ENCODE measurements at regions not wholly inside any gene's neighbourhood (a gene's known extent, or its start where the extent isn't known, plus 50 kb on each side); places are given as distances from the start of the nearest gene placed in this dataset.

DNA sequence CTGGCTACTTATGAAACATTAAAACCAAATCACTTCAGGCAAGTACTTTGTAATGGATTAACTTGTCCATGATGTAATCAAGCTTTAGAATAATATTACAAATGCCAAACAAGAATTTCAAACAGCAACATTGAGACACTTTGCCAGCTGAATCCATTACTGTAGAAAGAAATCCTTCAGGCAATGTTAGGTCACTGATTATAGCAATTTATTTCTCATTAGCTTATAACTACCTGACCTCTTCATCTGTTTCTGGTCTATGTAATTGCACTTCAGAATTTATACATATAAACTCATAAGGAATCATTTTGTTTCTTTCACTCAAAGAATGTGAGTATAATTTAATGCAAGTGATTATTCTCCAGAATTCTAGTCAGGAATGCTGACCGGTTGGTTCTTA is 692.6 kb upstream of the TMEFF2 start:
- CTCF ChIA-PET: no interaction called here
- no peaks in the 10 kb centered on the region for H4K20me1 ChIP-seq (ENCODE audit: low read length)
- no peak for DNase-seq
- no peaks in the 10 kb centered on the region for H3K9me2 ChIP-seq (replicated peaks; ENCODE audit: low read length)
- no TSS peak for BruUV-seq (replicated peaks)
- H2AFZ ChIP-seq (ENCODE audit: low read length): no peak overlapping the region
- no peak overlapping the region for H3K4me3 ChIP-seq (ENCODE audit: low read length)
- H3K4me2 ChIP-seq (ENCODE audit: low read length): no peak overlapping the region
- POLR2A ChIA-PET (ENCODE audit: unreplicated experiment): no interaction called here
- ATAC-seq: no peak
- H3K36me3 ChIP-seq (ENCODE audit: low read depth, low read length): no peaks in the 10 kb centered on the region
- H3K79me2 ChIP-seq (ENCODE audit: low read length): no peaks in the 10 kb centered on the region
- no peak overlapping the region for H3K27ac ChIP-seq (ENCODE audit: low read length)
- H3K9me3 ChIP-seq (ENCODE audit: low read length): no peaks in the 10 kb centered on the region
- no peak for TF ChIP-seq EZH2phosphoT487 (IDR thresholded peaks at IDR 0.05; ENCODE audit: borderline replicate concordance, low read length)
- no peaks in the 10 kb centered on the region for H3K27me3 ChIP-seq (ENCODE audit: low read length)
- intact Hi-C loops (cut with micrococcal nuclease): no loop called here
- H3K9ac ChIP-seq (ENCODE audit: low read length): no peak overlapping the region
- no peaks in the 10 kb centered on the region for H3K4me1 ChIP-seq (ENCODE audit: insufficient read depth, low read length)
- no peaks in the 10 kb centered on the region for H3F3A ChIP-seq (ENCODE audit: low read length, unreplicated experiment)

DNA sequence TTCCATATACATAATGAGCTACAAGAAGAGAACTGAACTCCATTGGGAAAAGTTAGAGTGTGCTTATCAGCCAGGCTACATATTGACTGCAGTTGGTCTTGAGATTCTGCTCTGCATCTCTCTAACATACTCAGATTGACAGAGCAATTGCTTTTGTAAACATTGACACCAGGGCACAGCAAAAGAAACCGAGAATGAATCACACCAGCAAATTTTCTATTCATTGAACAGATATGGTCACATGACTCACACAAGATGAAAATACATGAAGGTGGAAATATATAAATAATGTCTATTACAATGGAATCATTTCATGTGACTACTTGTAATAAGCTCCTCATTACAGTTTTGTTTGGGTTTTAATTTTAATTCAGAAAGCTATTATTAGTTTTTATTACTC is 691.9 kb upstream of the TMEFF2 start:
- H3K36me3 ChIP-seq (ENCODE audit: low read depth, low read length): no peaks in the 10 kb centered on the region
- TF ChIP-seq, protein P1, sequence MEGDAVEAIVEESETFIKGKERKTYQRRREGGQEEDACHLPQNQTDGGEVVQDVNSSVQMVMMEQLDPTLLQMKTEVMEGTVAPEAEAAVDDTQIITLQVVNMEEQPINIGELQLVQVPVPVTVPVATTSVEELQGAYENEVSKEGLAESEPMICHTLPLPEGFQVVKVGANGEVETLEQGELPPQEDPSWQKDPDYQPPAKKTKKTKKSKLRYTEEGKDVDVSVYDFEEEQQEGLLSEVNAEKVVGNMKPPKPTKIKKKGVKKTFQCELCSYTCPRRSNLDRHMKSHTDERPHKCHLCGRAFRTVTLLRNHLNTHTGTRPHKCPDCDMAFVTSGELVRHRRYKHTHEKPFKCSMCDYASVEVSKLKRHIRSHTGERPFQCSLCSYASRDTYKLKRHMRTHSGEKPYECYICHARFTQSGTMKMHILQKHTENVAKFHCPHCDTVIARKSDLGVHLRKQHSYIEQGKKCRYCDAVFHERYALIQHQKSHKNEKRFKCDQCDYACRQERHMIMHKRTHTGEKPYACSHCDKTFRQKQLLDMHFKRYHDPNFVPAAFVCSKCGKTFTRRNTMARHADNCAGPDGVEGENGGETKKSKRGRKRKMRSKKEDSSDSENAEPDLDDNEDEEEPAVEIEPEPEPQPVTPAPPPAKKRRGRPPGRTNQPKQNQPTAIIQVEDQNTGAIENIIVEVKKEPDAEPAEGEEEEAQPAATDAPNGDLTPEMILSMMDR (conservative IDR thresholded peaks at IDR 0.05; ENCODE audit: low read depth, low read length): no peak
- TF ChIP-seq EZH2phosphoT487 (IDR thresholded peaks at IDR 0.05; ENCODE audit: borderline replicate concordance, low read length) (no peak), EZH2 (IDR thresholded peaks at IDR 0.05; ENCODE audit: low read length, unreplicated experiment) (no peak)
- H3K27ac ChIP-seq (ENCODE audit: low read length): no peak overlapping the region
- no TSS peak for BruUV-seq (replicated peaks)
- ChIA-PET CTCF (no interaction called here), POLR2A (ENCODE audit: unreplicated experiment) (no interaction called here)
- no peak overlapping the region for H3K9ac ChIP-seq (ENCODE audit: low read length)
- ATAC-seq: peak; percentile 29; the same call in 1 of the 2 replicates
- H2AFZ ChIP-seq (ENCODE audit: low read length): no peak overlapping the region
- intact Hi-C loops (cut with micrococcal nuclease): no loop called here
- H3K27me3 ChIP-seq (ENCODE audit: low read length): no peaks in the 10 kb centered on the region
- H3F3A ChIP-seq (ENCODE audit: low read length, unreplicated experiment): no peaks in the 10 kb centered on the region
- no peak overlapping the region for H3K4me2 ChIP-seq (ENCODE audit: low read length)
- H3K4me1 ChIP-seq (ENCODE audit: insufficient read depth, low read length): no peaks in the 10 kb centered on the region
- H3K9me2 ChIP-seq (replicated peaks; ENCODE audit: low read length): no peaks in the 10 kb centered on the region
- H3K79me2 ChIP-seq (ENCODE audit: low read length): no peaks in the 10 kb centered on the region
- H3K9me3 ChIP-seq (ENCODE audit: low read length): no peaks in the 10 kb centered on the region
- DNase-seq: peak; percentile 16
- no peaks in the 10 kb centered on the region for H4K20me1 ChIP-seq (ENCODE audit: low read length)
- H3K4me3 ChIP-seq (ENCODE audit: low read length): no peak overlapping the region

DNA sequence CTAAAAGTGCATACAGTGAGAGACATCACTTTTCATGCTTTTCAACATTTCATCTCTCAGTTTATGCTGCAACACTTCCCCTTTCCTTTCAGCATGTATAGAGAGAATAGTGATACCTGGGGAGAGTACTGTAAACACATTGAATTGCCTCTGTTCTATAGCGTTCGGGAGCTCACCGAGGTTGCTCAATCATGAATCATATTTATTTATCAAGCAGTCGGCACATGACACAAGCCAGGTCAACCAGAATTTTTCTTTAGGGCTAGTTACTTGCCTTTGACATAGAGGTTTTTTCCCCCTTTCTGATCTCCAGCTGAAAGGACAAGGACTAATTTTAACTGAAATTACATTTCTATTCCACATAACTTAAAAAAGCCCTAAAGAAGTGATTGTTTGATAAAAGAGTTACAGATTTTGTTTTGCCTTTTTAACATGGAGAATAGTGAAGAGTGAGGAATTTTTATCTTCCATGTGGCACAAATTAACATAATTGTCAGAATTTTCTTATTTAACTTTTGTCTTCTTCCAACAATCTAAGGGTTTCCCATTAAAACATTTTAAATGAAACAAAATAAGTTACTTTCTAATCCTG is 690.9 kb upstream of the TMEFF2 start:
- Histone ChIP-seq H3K4me2 (ENCODE audit: low read length) (no peak overlapping the region), H3K79me2 (ENCODE audit: low read length) (no peaks in the 10 kb centered on the region), H3K4me1 (ENCODE audit: insufficient read depth, low read length) (no peaks in the 10 kb centered on the region), H3K9me2 (replicated peaks; ENCODE audit: low read length) (no peaks in the 10 kb centered on the region), H2AFZ (ENCODE audit: low read length) (no peak overlapping the region), H3K4me3 (ENCODE audit: low read length) (no peak overlapping the region), H3K9me3 (ENCODE audit: low read length) (no peaks in the 10 kb centered on the region), H3K27ac (ENCODE audit: low read length) (no peak overlapping the region), H4K20me1 (ENCODE audit: low read length) (no peaks in the 10 kb centered on the region), H3K36me3 (ENCODE audit: low read depth, low read length) (no peaks in the 10 kb centered on the region), H3K27me3 (ENCODE audit: low read length) (no peaks in the 10 kb centered on the region), H3K9ac (ENCODE audit: low read length) (no peak overlapping the region), H3F3A (ENCODE audit: low read length, unreplicated experiment) (no peaks in the 10 kb centered on the region)
- CTCF ChIA-PET: no interaction called here
- intact Hi-C loops (cut with micrococcal nuclease): no loop called here
- DNase-seq: peak; percentile 50
- TF ChIP-seq EZH2phosphoT487 (IDR thresholded peaks at IDR 0.05; ENCODE audit: borderline replicate concordance, low read length): no peak
- TF ChIP-seq EZH2 (IDR thresholded peaks at IDR 0.05; ENCODE audit: low read length, unreplicated experiment): no peak
- TF ChIP-seq, protein P1 (conservative IDR thresholded peaks at IDR 0.05; ENCODE audit: low read depth, low read length): no peak
- peak; percentile 84 for ATAC-seq
- POLR2A ChIA-PET (ENCODE audit: unreplicated experiment): no interaction called here
- no TSS peak for BruUV-seq (replicated peaks)
